ENCODE measurements at regions not wholly inside any gene's neighbourhood (a gene's known extent, or its start where the extent isn't known, plus 50 kb on each side); places are given as distances from the start of the nearest gene placed in this dataset.
A peak's percentile ranks its signal among the peaks of the same experiment; 100 is the strongest.

DNA sequence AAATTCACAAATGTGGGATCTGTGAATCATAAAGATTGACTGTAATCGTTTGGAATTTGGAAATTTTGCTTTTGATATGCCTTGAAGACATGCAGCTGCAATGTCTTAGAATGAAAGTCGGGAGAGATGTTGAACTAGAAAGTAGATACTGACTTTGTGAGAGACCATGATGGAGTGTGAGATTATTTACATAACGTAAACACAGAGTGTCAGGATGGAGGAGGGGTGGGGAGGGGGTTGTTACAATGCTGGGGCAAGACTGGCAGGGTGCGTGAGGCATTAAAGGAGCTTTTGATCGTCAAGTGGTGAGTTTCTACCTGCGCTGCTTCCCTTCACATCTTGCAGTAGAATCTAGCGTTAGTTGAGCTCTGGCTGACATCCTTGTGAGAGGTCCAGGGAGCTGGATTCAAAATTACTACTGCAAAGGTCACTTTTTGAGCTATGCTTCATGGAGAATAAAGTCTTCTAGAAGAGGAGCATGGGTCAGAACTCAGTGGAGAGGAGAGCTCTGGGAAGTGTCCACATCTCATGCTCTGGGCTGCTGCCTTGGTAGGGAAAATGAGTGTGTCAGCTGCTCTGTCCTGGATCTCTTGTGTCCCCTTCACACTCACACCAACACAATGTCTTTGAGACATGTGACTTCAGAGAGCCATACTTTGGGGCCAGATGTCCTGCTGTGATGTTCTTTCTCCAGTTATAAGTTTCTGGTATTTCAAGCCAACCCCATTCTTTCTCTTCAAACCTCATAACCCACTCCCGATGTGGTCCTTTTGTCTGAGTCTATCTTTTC lies 105.2 kb upstream of the CITED2 start:
- Histone ChIP-seq H3K4me1 (ENCODE audit: insufficient read depth, low read length) (peaks cover 3% of the 10 kb centered on the region), H3K27ac (ENCODE audit: low read depth, low read length) (no peak overlapping the region), H3K36me3 (ENCODE audit: insufficient read depth, low read length) (no peaks in the 10 kb centered on the region), H4K20me1 (ENCODE audit: insufficient read depth, low read length) (no peaks in the 10 kb centered on the region), H3K4me3 (ENCODE audit: insufficient read depth, low read length) (no peak overlapping the region), H3K27me3 (ENCODE audit: insufficient read depth, low read length) (no peaks in the 10 kb centered on the region), H3K79me2 (ENCODE audit: insufficient read depth, low read length) (no peaks in the 10 kb centered on the region), H3K4me2 (ENCODE audit: insufficient read depth, low read length) (no peak overlapping the region), H2AFZ (ENCODE audit: low read length) (peak overlapping the region; percentile 34), H3K9me3 (ENCODE audit: low read depth, low read length) (no peaks in the 10 kb centered on the region)
- DNase-seq (ENCODE audit: insufficient read length, low spot score, missing footprints) = no peak
- TF ChIP-seq, protein P1, sequence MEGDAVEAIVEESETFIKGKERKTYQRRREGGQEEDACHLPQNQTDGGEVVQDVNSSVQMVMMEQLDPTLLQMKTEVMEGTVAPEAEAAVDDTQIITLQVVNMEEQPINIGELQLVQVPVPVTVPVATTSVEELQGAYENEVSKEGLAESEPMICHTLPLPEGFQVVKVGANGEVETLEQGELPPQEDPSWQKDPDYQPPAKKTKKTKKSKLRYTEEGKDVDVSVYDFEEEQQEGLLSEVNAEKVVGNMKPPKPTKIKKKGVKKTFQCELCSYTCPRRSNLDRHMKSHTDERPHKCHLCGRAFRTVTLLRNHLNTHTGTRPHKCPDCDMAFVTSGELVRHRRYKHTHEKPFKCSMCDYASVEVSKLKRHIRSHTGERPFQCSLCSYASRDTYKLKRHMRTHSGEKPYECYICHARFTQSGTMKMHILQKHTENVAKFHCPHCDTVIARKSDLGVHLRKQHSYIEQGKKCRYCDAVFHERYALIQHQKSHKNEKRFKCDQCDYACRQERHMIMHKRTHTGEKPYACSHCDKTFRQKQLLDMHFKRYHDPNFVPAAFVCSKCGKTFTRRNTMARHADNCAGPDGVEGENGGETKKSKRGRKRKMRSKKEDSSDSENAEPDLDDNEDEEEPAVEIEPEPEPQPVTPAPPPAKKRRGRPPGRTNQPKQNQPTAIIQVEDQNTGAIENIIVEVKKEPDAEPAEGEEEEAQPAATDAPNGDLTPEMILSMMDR (IDR thresholded peaks at IDR 0.05; ENCODE audit: extremely low read depth, low read depth, low read length) = no peak

DNA sequence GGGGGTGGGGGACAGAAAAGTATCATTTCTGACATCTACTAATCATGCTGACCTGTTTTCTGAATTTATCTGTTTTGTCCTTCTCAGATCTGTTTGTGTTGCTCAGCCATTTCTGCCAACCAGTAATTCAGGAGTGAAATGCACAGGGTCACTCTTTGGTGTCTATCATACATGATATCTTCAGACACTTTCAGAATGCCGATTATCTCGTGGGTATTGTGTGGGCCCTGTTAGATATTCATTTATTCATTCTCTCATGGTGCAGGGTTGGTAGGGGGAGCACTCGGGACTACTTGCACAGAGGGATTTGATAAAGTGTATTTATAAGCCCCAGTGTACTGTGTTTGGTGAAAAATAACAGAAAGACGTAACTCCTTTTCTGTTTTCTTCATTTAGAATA lies 101.2 kb upstream of the CITED2 start:
- Histone ChIP-seq H3K36me3 (ENCODE audit: insufficient read depth, low read length) (no peaks in the 10 kb centered on the region), H4K20me1 (ENCODE audit: insufficient read depth, low read length) (no peaks in the 10 kb centered on the region), H3K9me3 (ENCODE audit: low read depth, low read length) (no peaks in the 10 kb centered on the region), H3K4me3 (ENCODE audit: insufficient read depth, low read length) (no peak overlapping the region), H3K27ac (ENCODE audit: low read depth, low read length) (no peak overlapping the region), H3K4me1 (ENCODE audit: insufficient read depth, low read length) (peaks cover 19% of the 10 kb centered on the region), H3K79me2 (ENCODE audit: insufficient read depth, low read length) (no peaks in the 10 kb centered on the region), H3K4me2 (ENCODE audit: insufficient read depth, low read length) (no peak overlapping the region), H3K27me3 (ENCODE audit: insufficient read depth, low read length) (no peaks in the 10 kb centered on the region), H2AFZ (ENCODE audit: low read length) (peak overlapping the region; percentile 66)
- DNase-seq (ENCODE audit: insufficient read length, low spot score, missing footprints) = no peak
- TF ChIP-seq, protein P1 (IDR thresholded peaks at IDR 0.05; ENCODE audit: extremely low read depth, low read depth, low read length) = no peak

DNA sequence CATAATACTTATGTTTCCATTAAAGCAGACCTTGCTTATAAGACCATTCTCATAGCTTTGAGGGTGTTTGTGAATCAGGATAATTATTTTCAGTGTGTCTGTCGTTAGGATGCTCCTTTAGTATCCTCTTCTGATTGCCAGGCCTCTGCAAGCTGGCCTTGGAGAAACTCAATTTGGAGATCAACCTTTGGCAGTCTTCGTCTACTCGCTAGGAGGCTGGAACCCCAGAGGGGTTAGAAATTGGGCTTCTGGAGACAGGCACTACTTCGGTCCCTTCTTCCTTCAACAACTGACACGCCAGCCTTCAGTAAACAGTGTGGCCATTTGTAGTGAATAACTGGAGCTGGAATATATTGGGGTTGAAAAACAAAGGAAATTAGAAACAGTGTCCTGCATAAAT lies 100.8 kb upstream of the CITED2 start:
- Histone ChIP-seq H2AFZ (ENCODE audit: low read length) (peak overlapping the region; percentile 66), H3K27ac (ENCODE audit: low read depth, low read length) (no peak overlapping the region)

More for the DNA sequence above, 100.8 kb upstream of the CITED2 start:
- TF ChIP-seq, protein P1 (IDR thresholded peaks at IDR 0.05; ENCODE audit: extremely low read depth, low read depth, low read length) = no peak
- Histone ChIP-seq H3K79me2 (ENCODE audit: insufficient read depth, low read length) (no peaks in the 10 kb centered on the region), H3K27me3 (ENCODE audit: insufficient read depth, low read length) (no peaks in the 10 kb centered on the region), H3K4me3 (ENCODE audit: insufficient read depth, low read length) (no peak overlapping the region), H3K36me3 (ENCODE audit: insufficient read depth, low read length) (no peaks in the 10 kb centered on the region), H4K20me1 (ENCODE audit: insufficient read depth, low read length) (no peaks in the 10 kb centered on the region), H3K4me1 (ENCODE audit: insufficient read depth, low read length) (peaks cover 19% of the 10 kb centered on the region), H3K4me2 (ENCODE audit: insufficient read depth, low read length) (no peak overlapping the region), H3K9me3 (ENCODE audit: low read depth, low read length) (no peaks in the 10 kb centered on the region)
- no peak for DNase-seq (ENCODE audit: insufficient read length, low spot score, missing footprints)
